Upper lobe of left lung (tissue), 4 donors: ENCODE measurements at regions not wholly inside any gene's neighbourhood (a gene's known extent, or its start where the extent isn't known, plus 50 kb on each side); places are given as distances from the start of the nearest gene placed in this dataset.

Experiments used
- CTCF ChIP-seq, 6 experiments: fragments of 450-650 bp in 4 of 6; fragments of 200-600 bp in 2 of 6; sonication (generic) in 2 of 6; IDR thresholded peaks; one replicate each; pipeline ENCODE4 v1.5.1; 2016 to 2019; ENCODE audit warnings: antibody characterized with exemption in 6 of 6
- EP300 ChIP-seq, 4 donors: sonication (generic); formaldehyde crosslinking; IDR thresholded peaks; one replicate each; pipeline ENCODE4 v1.5.1; 2017; ENCODE audit warnings: antibody characterized with exemption in 4 of 4, control low read depth in 2 of 4
- POLR2A ChIP-seq, 4 donors: fragments of 450-650 bp; IDR thresholded peaks; one replicate each; pipeline ENCODE4 v1.5.1; 2016 to 2017; ENCODE audit warnings: antibody characterized with exemption in 4 of 4, mild to moderate bottlenecking in 2 of 4
- POLR2AphosphoS5 ChIP-seq, 2 donors: sonication (generic); formaldehyde crosslinking; IDR thresholded peaks; one replicate each; pipeline ENCODE4 v1.5.1; 2017; ENCODE audit warnings: antibody characterized with exemption in 2 of 2

DNA sequence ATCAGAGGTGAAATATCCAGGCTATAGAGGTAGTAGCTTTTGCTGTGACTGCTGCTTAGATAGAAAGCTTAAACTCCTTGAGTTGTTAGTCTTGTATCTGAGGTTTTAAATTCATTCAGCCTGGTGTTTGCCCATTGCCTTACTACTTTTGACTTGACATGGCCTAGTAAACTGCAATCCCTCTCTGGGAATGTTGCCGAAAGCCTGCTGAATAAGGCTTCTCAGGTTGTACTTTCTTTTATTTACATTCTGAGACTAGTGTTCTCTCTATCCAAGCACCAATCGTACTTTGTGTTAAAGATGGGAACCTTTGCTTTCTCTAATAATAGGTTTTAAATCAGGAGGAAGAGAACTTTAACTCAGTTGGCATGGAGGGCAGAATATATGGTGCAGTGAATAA is 357.6 kb upstream of the CWC22 start:
- TF ChIP-seq CTCF (IDR thresholded peaks at IDR 0.05) (no peak), POLR2A (IDR thresholded peaks at IDR 0.05) (no peak), EP300 (IDR thresholded peaks at IDR 0.05) (no peak), POLR2AphosphoS5 (IDR thresholded peaks at IDR 0.05) (no peak)
